HepG2 (cell line): ENCODE measurements at regions not wholly inside any gene's neighbourhood (a gene's known extent, or its start where the extent isn't known, plus 50 kb on each side); places are given as distances from the start of the nearest gene placed in this dataset.

ENCODE experiments used
- ATAC-seq: fragments of 200-7000 bp; cut with Tn5 transposase; 3 replicates; pipeline ENCODE4 v1.9.1; 2020; ENCODE audit warnings: mild to moderate bottlenecking, moderate library complexity
- BruUV-seq: library from RNA; stranded (reverse); fragments of 400-500 nt; replicated peaks from 2 replicates; lab custom pipeline; 2021; lab: Mats Ljungman, UMichigan
- CTCF ChIA-PET: fragments of 300-600 bp; formaldehyde crosslinking; extraction: SDS; loops from one replicate; lab custom pipeline; 2021; ENCODE audit warnings: low total read pairs, inconsistent platforms, low intra/inter-chr PET ratio; lab: Yijun Ruan, JAX
- POLR2A ChIA-PET: fragments of 350-600 bp; sonication (Branson Sonifier 250); formaldehyde crosslinking; loops from one replicate; lab custom pipeline; 2020; ENCODE audit warnings: antibody characterized with exemption, inconsistent platforms; lab: Yijun Ruan, JAX
- DNase-seq: peaks from one replicate; pipeline ENCODE4 v3.0.0-alpha.2; 2015; ENCODE audit warnings: low spot score
- FAIRE-seq: peaks from 3 replicates; lab custom pipeline; 2011; peaks lifted over from hg19 to GRCh38; lab: Jason Lieb, UNC
- H2AFZ ChIP-seq: one replicate; pipeline ENCODE4 v1.6.1; 2011; ENCODE audit warnings: low read length, inconsistent platforms
- H3K27ac ChIP-seq: fragments of 300-600 bp; 3 replicates; pipeline ENCODE4 v1.8.0; 2011; ENCODE audit warnings: mixed run types, mild to moderate bottlenecking, mixed read lengths, low read length, inconsistent platforms; ENCODE audit not compliant: insufficient read depth; ENCODE audit errors: extremely low read length
- H3K27me3 ChIP-seq, 2 experiments: fragments of 200-600 bp in 1 of 2; 2 replicates in 1 of 2; 3 replicates in 1 of 2; pipeline versions ENCODE4 v1.6.0 to v1.8.0; 2011; ENCODE audit warnings: low read length in 2 of 2, mild to moderate bottlenecking in 2 of 2, moderate library complexity in 2 of 2, inconsistent platforms in 1 of 2; ENCODE audit not compliant: insufficient read depth in 2 of 2, control insufficient read depth in 1 of 2
- H3K36me3 ChIP-seq, 2 experiments: fragments of 200-600 bp in 1 of 2; replicated peaks in 1 of 2; 2 replicates in 1 of 2; 3 replicates in 1 of 2; pipeline versions ENCODE4 v1.5.1 to v1.8.0; 2011; ENCODE audit warnings: low read length in 2 of 2, inconsistent platforms in 1 of 2; ENCODE audit not compliant: insufficient read depth in 2 of 2, control insufficient read depth in 1 of 2
- H3K4me1 ChIP-seq: 2 replicates; pipeline ENCODE4 v1.5.1; 2012; ENCODE audit warnings: low read length, inconsistent platforms; ENCODE audit not compliant: insufficient read depth
- H3K4me2 ChIP-seq: 2 replicates; pipeline ENCODE4 v1.6.0; 2011; ENCODE audit warnings: low read depth, low read length, inconsistent platforms
- H3K4me3 ChIP-seq, 3 experiments: fragments of 200-600 bp in 1 of 3; sonication (generic), shearing (Covaris generic) in 1 of 3; replicated peaks in 1 of 3; 2 replicates each; pipeline ENCODE4 v1.5.1; 2011 to 2016; ENCODE audit warnings: low read length in 3 of 3, inconsistent platforms in 2 of 3, low read depth in 2 of 3, mild to moderate bottlenecking in 2 of 3, control low read depth in 1 of 3, mixed read lengths in 1 of 3; ENCODE audit not compliant: insufficient read depth in 1 of 3
- H3K79me2 ChIP-seq: one replicate; pipeline ENCODE4 v1.6.1; 2011; ENCODE audit warnings: low read length, inconsistent platforms; ENCODE audit not compliant: insufficient read depth
- H3K9ac ChIP-seq: 2 replicates; pipeline ENCODE4 v1.6.0; 2011; ENCODE audit warnings: mild to moderate bottlenecking, low read depth, low read length, inconsistent platforms; ENCODE audit not compliant: insufficient read depth
- H3K9me3 ChIP-seq: 2 replicates; pipeline ENCODE4 v1.5.1; 2012; ENCODE audit warnings: mild to moderate bottlenecking, low read length
- H4K20me1 ChIP-seq: 2 replicates; pipeline ENCODE4 v1.6.0; 2011; ENCODE audit warnings: inconsistent platforms, mild to moderate bottlenecking, low read length, moderate library complexity; ENCODE audit not compliant: insufficient read depth
- ATF7-NPFF ChIP-seq: sonication (generic); formaldehyde crosslinking; IDR thresholded peaks from 2 replicates; pipeline ENCODE4 v1.8.1; 2023; ENCODE audit warnings: mild to moderate bottlenecking, low read depth, missing genetic modification reagents, moderate library complexity
- CC2D1A ChIP-seq: sonication (generic); formaldehyde crosslinking; IDR thresholded peaks from 2 replicates; pipeline ENCODE4 v1.8.1; 2023; ENCODE audit warnings: mild to moderate bottlenecking, missing genetic modification reagents
- HOXA5 ChIP-seq: sonication (generic); formaldehyde crosslinking; IDR thresholded peaks from 2 replicates; pipeline ENCODE4 v1.4.0; 2020; ENCODE audit warnings: missing genetic modification reagents
- MEIS1 ChIP-seq: sonication (generic); formaldehyde crosslinking; IDR thresholded peaks from 2 replicates; pipeline ENCODE4 v1.9.0; 2021; ENCODE audit warnings: mild to moderate bottlenecking, missing genetic modification reagents, moderate library complexity, borderline replicate concordance
- NRL ChIP-seq: sonication (generic); formaldehyde crosslinking; IDR thresholded peaks from 2 replicates; pipeline ENCODE4 v1.5.0; 2020; ENCODE audit warnings: missing genetic modification reagents, mild to moderate bottlenecking, moderate library complexity, borderline replicate concordance
- PHB2 ChIP-seq: fragments of 450-650 bp; IDR thresholded peaks from 2 replicates; pipeline ENCODE4 v1.6.1; 2018; ENCODE audit not compliant: partially characterized antibody
- TBP ChIP-seq: sonication (generic); formaldehyde crosslinking; IDR thresholded peaks from 2 replicates; pipeline ENCODE4 v1.5.0; 2020; ENCODE audit warnings: missing genetic modification reagents
- ZBTB21 ChIP-seq: sonication (generic); formaldehyde crosslinking; IDR thresholded peaks from 2 replicates; pipeline ENCODE4 v1.4.0; 2020; ENCODE audit warnings: missing genetic modification reagents
- ZBTB7B ChIP-seq: sonication (generic); formaldehyde crosslinking; IDR thresholded peaks from 2 replicates; pipeline ENCODE4 v1.4.0; 2020; ENCODE audit warnings: missing genetic modification reagents
- ZFP36L2 ChIP-seq: sonication (generic); formaldehyde crosslinking; IDR thresholded peaks from 2 replicates; pipeline ENCODE4 v1.4.0; 2020; ENCODE audit warnings: missing genetic modification reagents
- ZNF160 ChIP-seq: sonication (generic); formaldehyde crosslinking; IDR thresholded peaks from 2 replicates; pipeline ENCODE4 v1.8.0; 2022; ENCODE audit warnings: mild to moderate bottlenecking, inconsistent platforms, missing genetic modification reagents
- ZNF333 ChIP-seq: sonication (generic); formaldehyde crosslinking; IDR thresholded peaks from 2 replicates; pipeline ENCODE4 v1.4.0; 2020; ENCODE audit warnings: mild to moderate bottlenecking, missing genetic modification reagents, borderline replicate concordance
- ZNF713 ChIP-seq: sonication (generic); formaldehyde crosslinking; IDR thresholded peaks from 2 replicates; pipeline ENCODE4 v1.4.0; 2020; ENCODE audit warnings: mild to moderate bottlenecking, missing genetic modification reagents
- ZNF746 ChIP-seq: sonication (generic); formaldehyde crosslinking; IDR thresholded peaks from 2 replicates; pipeline ENCODE4 v1.8.0; 2022; ENCODE audit warnings: mild to moderate bottlenecking, missing genetic modification reagents
- WGBS: methylation state at CpG from one replicate; pipeline ENCODE4 v1.1.6; 2017; ENCODE audit warnings: low lambda C conversion rate; 5-methylcytosine and 5-hydroxymethylcytosine counted together
- in situ Hi-C: cut with HindIII; loops from 2 replicates; pipeline ENCODE4 v1.10.0; 2017; ENCODE audit warnings: low pct_unique_long_range_greater_than_20kb; ENCODE audit not compliant: extremely low pct_ligation_motif_present
- intact Hi-C: fragments of 100-400 bp; cut with micrococcal nuclease; formaldehyde crosslinking; loops from one replicate; pipeline ENCODE4 v1.10.0; 2022; ENCODE audit not compliant: unreplicated experiment
- TF ChIP-seq, protein P1 (sequence below): sonication (generic); formaldehyde crosslinking; IDR thresholded peaks from 2 replicates; pipeline ENCODE4 v1.5.1; 2020; ENCODE audit warnings: mild to moderate bottlenecking, moderate library complexity, missing genetic modification reagents
- TF ChIP-seq, protein P2 (sequence below): sonication (generic); formaldehyde crosslinking; conservative IDR thresholded peaks from 2 replicates; pipeline ENCODE4 v1.8.0; 2022; ENCODE audit warnings: mild to moderate bottlenecking, moderate library complexity, missing genetic modification reagents

DNA sequence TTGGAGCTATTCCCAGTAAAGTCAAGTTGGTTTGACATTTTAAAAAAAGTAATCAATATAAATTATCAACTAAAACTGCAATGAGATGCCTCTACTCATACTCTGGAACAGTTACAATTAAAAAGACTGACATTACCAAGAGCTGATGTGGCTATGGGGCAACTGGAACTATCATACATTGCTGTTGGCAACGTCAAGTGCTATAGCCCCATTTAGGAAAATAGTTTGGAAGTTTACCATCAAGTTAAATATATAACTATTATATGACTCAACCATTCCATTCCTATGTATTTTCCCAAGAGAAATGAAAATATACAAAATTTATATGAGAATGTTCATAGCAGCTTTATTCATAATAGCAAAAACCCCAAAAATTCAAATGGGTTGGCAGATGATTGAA, 111.4 kb upstream of the HDGFL1 start:
- H3K79me2 ChIP-seq, result no peaks in the 10 kb centered on the region
- no peaks in the 10 kb centered on the region for H3K27me3 ChIP-seq
- no peaks in the 10 kb centered on the region for H4K20me1 ChIP-seq
- intact Hi-C loops (no loop called here), in situ Hi-C loops (no loop called here)
- H3K4me1 ChIP-seq, result no peaks in the 10 kb centered on the region
- H3K9me3 ChIP-seq, result peaks cover 60% of the 10 kb centered on the region
- H3K27ac ChIP-seq, result no peak overlapping the region
- FAIRE-seq (no peak), ATAC-seq (no peak), DNase-seq (no peak)
- H3K4me2 ChIP-seq, result no peak overlapping the region
- no peaks in the 10 kb centered on the region for H3K36me3 ChIP-seq
- POLR2A ChIA-PET, result no interaction called here
- CTCF ChIA-PET, result no interaction called here
- no TSS peak for BruUV-seq
- no peak overlapping the region for H3K9ac ChIP-seq
- TF ChIP-seq ZFP36L2 (no peak), ZNF713 (CRISPR knock-in tag) (no peak), CC2D1A (no peak), ZNF333 (CRISPR knock-in tag) (no peak), TBP (CRISPR knock-in tag) (no peak), ZNF160 (CRISPR knock-in tag) (no peak), ZNF746 (CRISPR knock-in tag) (no peak), ZBTB21 (CRISPR knock-in tag) (no peak), MEIS1 (CRISPR knock-in tag) (no peak), ZBTB7B (CRISPR knock-in tag) (no peak), ATF7-NPFF (CRISPR knock-in tag) (no peak), PHB2 (no peak), NRL (no peak), HOXA5 (CRISPR knock-in tag) (no peak)
- TF ChIP-seq, protein P1, sequence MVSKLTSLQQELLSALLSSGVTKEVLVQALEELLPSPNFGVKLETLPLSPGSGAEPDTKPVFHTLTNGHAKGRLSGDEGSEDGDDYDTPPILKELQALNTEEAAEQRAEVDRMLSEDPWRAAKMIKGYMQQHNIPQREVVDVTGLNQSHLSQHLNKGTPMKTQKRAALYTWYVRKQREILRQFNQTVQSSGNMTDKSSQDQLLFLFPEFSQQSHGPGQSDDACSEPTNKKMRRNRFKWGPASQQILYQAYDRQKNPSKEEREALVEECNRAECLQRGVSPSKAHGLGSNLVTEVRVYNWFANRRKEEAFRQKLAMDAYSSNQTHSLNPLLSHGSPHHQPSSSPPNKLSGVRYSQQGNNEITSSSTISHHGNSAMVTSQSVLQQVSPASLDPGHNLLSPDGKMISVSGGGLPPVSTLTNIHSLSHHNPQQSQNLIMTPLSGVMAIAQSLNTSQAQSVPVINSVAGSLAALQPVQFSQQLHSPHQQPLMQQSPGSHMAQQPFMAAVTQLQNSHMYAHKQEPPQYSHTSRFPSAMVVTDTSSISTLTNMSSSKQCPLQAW, result no peak
- TF ChIP-seq, protein P2, sequence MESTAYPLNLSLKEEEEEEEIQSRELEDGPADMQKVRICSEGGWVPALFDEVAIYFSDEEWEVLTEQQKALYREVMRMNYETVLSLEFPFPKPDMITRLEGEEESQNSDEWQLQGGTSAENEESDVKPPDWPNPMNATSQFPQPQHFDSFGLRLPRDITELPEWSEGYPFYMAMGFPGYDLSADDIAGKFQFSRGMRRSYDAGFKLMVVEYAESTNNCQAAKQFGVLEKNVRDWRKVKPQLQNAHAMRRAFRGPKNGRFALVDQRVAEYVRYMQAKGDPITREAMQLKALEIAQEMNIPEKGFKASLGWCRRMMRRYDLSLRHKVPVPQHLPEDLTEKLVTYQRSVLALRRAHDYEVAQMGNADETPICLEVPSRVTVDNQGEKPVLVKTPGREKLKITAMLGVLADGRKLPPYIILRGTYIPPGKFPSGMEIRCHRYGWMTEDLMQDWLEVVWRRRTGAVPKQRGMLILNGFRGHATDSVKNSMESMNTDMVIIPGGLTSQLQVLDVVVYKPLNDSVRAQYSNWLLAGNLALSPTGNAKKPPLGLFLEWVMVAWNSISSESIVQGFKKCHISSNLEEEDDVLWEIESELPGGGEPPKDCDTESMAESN (CRISPR knock-in tag), result no peak
- WGBS, result 13% methylated on average over 1 of the region's 1 CpG
- H2AFZ ChIP-seq, result no peak overlapping the region
- H3K4me3 ChIP-seq, result no peak overlapping the region
